HG02642 (cell line): ENCODE measurements at regions not wholly inside any gene's neighbourhood (a gene's known extent, or its start where the extent isn't known, plus 50 kb on each side); places are given as distances from the start of the nearest gene placed in this dataset.
"Not testable (repeated sequence)": the region's sequence is repeated elsewhere in the genome, so short reads cannot be mapped to it uniquely, and the experiment has no call there.

ENCODE experiments used
- ATAC-seq: cut with Tn5 transposase; IDR thresholded peaks from one replicate; pipeline ENCODE4 v1.9.1; 2021; ENCODE audit warnings: mild to moderate bottlenecking; ENCODE audit not compliant: unreplicated experiment, poor library complexity

- ATAC-seq, result no peak
These were observed 87.2 kb upstream of the CNIH3 start for GRCh38 chr1:224528900-224529299.

- no peak for ATAC-seq
These were observed 86.3 kb upstream of the CNIH3 start for GRCh38 chr1:224529844-224530243.

- no peak for ATAC-seq
These were observed 82.6 kb upstream of the CNIH3 start for GRCh38 chr1:224533517-224533916.

- no peak for ATAC-seq
These were observed 81.4 kb upstream of the CNIH3 start for GRCh38 chr1:224534731-224535130.

GRCh38 chr1:224535641-224536040, 80.5 kb upstream of the CNIH3 start:
- no peak for ATAC-seq

- ATAC-seq, result no peak
These were observed 76.1 kb upstream of the CNIH3 start for GRCh38 chr1:224539971-224540370.

- no peak for ATAC-seq
These were observed 75.6 kb upstream of the CNIH3 start for GRCh38 chr1:224540535-224540934.

GRCh38 chr1:224541072-224541790, 74.9 kb upstream of the CNIH3 start:
- no peak for ATAC-seq

- no peak for ATAC-seq
These were observed 74.1 kb upstream of the CNIH3 start for GRCh38 chr1:224541901-224542630.

- no peak for ATAC-seq
These were observed 73.2 kb upstream of the CNIH3 start for GRCh38 chr1:224542783-224543440.

GRCh38 chr1:224543453-224543852, 72.7 kb upstream of the CNIH3 start:
- no peak for ATAC-seq

GRCh38 chr1:224544346-224545110, 71.6 kb upstream of the CNIH3 start:
- ATAC-seq, result no peak

- ATAC-seq, result no peak
These were observed 70.5 kb upstream of the CNIH3 start for GRCh38 chr1:224545571-224545970.

- no peak for ATAC-seq
These were observed 67.4 kb upstream of the CNIH3 start for GRCh38 chr1:224548676-224549075.

- ATAC-seq, result not testable (repeated sequence)
These were observed 64.9 kb upstream of the CNIH3 start for GRCh38 chr1:224551189-224551588.

GRCh38 chr1:224554056-224554455, 62.1 kb upstream of the CNIH3 start:
- ATAC-seq, result no peak

GRCh38 chr1:224554620-224555259, 61.4 kb upstream of the CNIH3 start:
- no peak for ATAC-seq

- no peak for ATAC-seq
These were observed 57.2 kb upstream of the CNIH3 start for GRCh38 chr1:224558904-224559303.

GRCh38 chr1:224559981-224560728, 56.0 kb upstream of the CNIH3 start:
- no peak for ATAC-seq
